BJ (cell line): ENCODE measurements at regions not wholly inside any gene's neighbourhood (a gene's known extent, or its start where the extent isn't known, plus 50 kb on each side); places are given as distances from the start of the nearest gene placed in this dataset.
"Not testable (repeated sequence)": the region's sequence is repeated elsewhere in the genome, so short reads cannot be mapped to it uniquely, and the experiment has no call there.

Source experiments
- CTCF ChIA-PET: fragments of 350-600 bp; formaldehyde crosslinking; extraction: SDS; loops from one replicate; lab custom pipeline; 2021; ENCODE audit warnings: antibody characterized with exemption, inconsistent platforms; lab: Yijun Ruan, JAX
- POLR2A ChIA-PET: fragments of 300-600 bp; sonication (Branson Sonifier 250); formaldehyde crosslinking; extraction: SDS; loops from one replicate; lab custom pipeline; 2021; ENCODE audit warnings: antibody characterized with exemption; lab: Charles Lee
- DNase-seq: peaks from one replicate; pipeline ENCODE4 v3.0.0-alpha.2; 2011; ENCODE audit warnings: low read depth
- H3K27me3 ChIP-seq: 2 replicates; pipeline ENCODE4 v1.6.0; 2011; ENCODE audit warnings: low read length; ENCODE audit not compliant: control insufficient read depth, insufficient read depth
- H3K36me3 ChIP-seq: 2 replicates; pipeline ENCODE4 v1.5.1; 2011; ENCODE audit warnings: low read length; ENCODE audit not compliant: control insufficient read depth, insufficient read depth
- H3K4me3 ChIP-seq: 2 replicates; pipeline ENCODE4 v1.5.1; 2011; ENCODE audit warnings: low read depth, mild to moderate bottlenecking, control low read depth, low read length
- TF ChIP-seq, protein P1 (sequence below): IDR thresholded peaks from 2 replicates; pipeline ENCODE4 v1.5.1; 2011; ENCODE audit warnings: low read depth, mild to moderate bottlenecking, control low read depth, inconsistent platforms, low read length, moderate library complexity; ENCODE audit not compliant: insufficient read depth

DNA sequence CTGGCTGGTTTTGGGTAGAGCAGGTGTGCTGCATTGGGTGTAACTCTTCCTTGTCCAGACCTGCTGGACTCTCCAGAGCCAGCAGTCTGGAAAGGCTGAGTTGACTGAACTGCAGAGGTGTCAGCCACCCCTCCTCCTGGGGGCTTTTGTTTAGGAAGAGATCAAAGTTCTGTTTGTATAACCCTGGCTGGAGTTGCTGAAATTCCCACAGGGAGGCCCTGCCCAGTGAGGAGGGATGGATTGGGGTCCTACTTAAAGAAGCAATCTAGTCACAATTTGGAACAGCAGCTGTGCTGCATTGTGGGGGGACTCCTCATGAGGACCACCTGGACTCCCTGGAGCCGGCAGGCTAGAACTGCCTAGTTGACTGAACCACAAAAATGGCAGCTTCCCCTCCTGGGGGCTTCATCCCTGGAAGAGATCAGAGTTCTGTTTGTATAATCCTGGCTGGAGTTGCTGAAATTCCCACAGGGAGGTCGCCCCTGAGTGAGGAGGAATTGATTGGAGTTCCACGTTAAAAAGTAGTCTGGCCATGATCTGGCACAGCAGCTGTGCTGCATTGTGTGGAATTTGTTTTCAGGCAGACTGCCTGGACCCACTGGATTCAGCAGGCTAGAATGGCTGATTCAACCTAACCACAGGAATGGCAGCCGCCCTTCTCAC is 264.9 kb upstream of the ZC4H2 start:
- Histone ChIP-seq H3K36me3 (no peaks in the 10 kb centered on the region), H3K4me3 (no peak overlapping the region), H3K27me3 (no peaks in the 10 kb centered on the region)
- TF ChIP-seq, protein P1, sequence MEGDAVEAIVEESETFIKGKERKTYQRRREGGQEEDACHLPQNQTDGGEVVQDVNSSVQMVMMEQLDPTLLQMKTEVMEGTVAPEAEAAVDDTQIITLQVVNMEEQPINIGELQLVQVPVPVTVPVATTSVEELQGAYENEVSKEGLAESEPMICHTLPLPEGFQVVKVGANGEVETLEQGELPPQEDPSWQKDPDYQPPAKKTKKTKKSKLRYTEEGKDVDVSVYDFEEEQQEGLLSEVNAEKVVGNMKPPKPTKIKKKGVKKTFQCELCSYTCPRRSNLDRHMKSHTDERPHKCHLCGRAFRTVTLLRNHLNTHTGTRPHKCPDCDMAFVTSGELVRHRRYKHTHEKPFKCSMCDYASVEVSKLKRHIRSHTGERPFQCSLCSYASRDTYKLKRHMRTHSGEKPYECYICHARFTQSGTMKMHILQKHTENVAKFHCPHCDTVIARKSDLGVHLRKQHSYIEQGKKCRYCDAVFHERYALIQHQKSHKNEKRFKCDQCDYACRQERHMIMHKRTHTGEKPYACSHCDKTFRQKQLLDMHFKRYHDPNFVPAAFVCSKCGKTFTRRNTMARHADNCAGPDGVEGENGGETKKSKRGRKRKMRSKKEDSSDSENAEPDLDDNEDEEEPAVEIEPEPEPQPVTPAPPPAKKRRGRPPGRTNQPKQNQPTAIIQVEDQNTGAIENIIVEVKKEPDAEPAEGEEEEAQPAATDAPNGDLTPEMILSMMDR: no peak
- DNase-seq: no peak
- POLR2A ChIA-PET: no interaction called here
- CTCF ChIA-PET: no interaction called here

DNA sequence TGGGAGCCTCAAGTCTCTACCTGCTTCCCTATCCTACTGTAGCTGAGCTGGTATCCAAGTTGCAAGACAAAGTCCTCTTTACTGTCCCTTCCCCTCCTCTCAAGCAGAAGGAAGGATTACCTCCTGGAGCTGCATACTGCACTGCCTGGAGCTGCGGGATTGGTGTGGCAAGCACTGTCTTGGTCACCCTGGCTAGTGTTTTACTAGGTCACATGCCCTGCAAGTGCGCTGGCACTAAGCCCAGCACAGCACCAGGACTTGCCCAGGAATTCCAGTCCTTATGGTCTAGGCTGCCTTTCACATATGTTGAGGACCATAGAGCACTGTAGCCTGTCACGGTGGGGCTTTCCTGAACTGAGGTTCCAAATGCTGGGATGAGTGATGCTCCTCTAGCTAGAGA is 227.3 kb upstream of the ZC4H2 start:
- TF ChIP-seq, protein P1: no peak
- no peak overlapping the region for H3K4me3 ChIP-seq
- POLR2A ChIA-PET: no interaction called here
- CTCF ChIA-PET: no interaction called here
- DNase-seq: no peak
- H3K27me3 ChIP-seq: no peaks in the 10 kb centered on the region
- H3K36me3 ChIP-seq: no peaks in the 10 kb centered on the region

DNA sequence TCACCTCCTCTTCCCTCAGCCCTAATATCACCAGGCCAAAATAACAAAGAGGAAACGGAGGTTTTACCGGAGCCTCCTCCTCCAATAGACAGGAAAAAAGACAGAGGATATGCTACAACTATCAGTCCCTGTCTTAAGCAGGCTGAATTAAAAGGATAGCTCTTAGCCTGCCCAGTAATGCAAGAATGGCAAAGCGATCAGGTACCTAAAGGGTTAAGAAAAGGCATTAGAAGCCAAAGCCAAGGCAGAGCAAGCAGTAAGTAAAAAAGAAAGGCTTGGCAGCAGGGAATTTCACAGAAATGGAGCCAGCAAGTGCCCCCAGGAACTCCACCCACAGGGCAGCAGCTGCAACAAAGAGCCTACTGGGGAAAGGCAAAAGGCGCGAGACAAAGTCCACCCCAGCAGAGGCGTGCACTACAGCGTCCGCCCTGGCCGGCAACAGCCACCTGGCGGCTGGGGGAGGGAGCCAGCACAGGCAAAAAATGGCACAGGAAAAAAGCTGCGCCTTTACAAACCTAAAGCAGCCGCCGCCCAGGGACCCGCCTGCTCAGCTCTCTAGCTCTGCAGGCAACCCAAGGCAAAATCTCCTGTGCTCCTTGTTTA is 220.6 kb upstream of the ZC4H2 start:
- CTCF ChIA-PET: interaction anchor here (0.9 kb wide), 1 partner anchor 18 kb away, joined by 3 read pairs; no protein-coding TSS in a partner anchor
- no peak for DNase-seq
- TF ChIP-seq, protein P1: no peak
- no peaks in the 10 kb centered on the region for H3K27me3 ChIP-seq
- no peaks in the 10 kb centered on the region for H3K36me3 ChIP-seq
- H3K4me3 ChIP-seq: no peak overlapping the region
- POLR2A ChIA-PET: no interaction called here

DNA sequence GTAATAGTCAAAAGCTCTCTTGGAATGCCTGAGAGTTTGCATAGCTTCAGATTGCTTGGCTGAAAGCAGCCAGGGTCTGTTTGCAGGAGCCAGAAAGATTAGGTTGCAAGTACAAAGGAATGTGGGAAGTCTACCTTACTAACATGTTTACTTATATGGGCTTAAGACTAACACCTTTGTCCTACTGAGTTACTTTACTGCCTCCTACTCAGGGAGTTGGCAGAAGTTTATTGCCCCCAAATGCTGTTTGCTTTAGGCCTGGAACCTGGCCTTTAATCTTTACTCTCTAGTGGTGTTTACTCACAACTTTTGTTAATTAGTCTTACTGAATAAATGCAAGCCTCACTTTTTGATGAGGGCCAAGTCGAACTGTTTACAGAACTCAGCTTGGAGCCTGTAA is 219.4 kb upstream of the ZC4H2 start:
- no peaks in the 10 kb centered on the region for H3K36me3 ChIP-seq
- H3K27me3 ChIP-seq: no peaks in the 10 kb centered on the region
- H3K4me3 ChIP-seq: no peak overlapping the region
- CTCF ChIA-PET: interaction anchor here (0.9 kb wide), 1 partner anchor 20 kb away, joined by 3 read pairs; no protein-coding TSS in a partner anchor
- TF ChIP-seq, protein P1: no peak
- POLR2A ChIA-PET: no interaction called here
- no peak for DNase-seq

DNA sequence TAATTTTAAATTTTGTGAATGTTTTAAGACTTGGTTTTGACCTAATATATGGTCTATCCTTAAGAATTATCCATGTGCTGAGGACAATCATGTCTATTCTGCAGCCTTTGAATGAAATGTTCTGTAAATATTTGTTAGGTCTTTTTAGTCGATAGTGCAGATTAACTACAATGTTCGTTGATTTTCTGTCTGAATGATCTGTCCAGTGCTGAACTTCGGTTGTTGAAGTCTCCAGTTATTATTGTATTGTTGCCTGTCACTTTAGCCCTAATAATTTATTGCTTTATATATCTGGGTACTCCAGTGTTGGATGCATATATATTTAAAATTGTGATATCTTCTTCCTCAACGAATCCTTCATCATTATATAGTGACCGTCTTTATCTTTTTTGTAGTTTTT is 218.3 kb upstream of the ZC4H2 start:
- Histone ChIP-seq H3K27me3 (no peaks in the 10 kb centered on the region), H3K4me3 (no peak overlapping the region), H3K36me3 (no peaks in the 10 kb centered on the region)
- TF ChIP-seq, protein P1: no peak
- no peak for DNase-seq
- ChIA-PET POLR2A (no interaction called here), CTCF (no interaction called here)

DNA sequence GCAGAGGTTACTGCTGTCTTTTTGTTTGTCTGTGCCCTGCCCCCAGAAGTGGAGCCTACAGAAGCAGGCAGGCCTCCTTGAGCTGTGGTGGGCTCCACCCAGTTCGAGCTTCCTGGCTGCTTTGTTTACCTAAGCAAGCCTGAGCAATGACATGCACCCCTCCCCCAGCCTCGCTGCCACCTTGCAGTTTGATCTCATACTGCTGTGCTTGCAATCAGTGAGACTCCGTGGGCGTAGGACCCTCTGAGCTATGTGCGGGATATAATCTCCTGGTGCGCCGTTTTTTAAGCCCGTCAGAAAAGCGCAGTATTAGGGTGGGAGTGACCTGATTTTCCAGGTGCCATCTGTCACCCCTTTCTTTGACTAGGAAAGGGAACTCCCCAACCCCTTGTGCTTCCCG is 187.1 kb upstream of the ZC4H2 start:
- H3K36me3 ChIP-seq, H3K4me3 ChIP-seq, DNase-seq, CTCF ChIA-PET, H3K27me3 ChIP-seq, POLR2A ChIA-PET: not testable (repeated sequence)
